IMR-90 (cell line): ENCODE measurements at regions not wholly inside any gene's neighbourhood (a gene's known extent, or its start where the extent isn't known, plus 50 kb on each side); places are given as distances from the start of the nearest gene placed in this dataset.

Source experiments
- ATAC-seq: fragments of 200-7000 bp; cut with Tn5 transposase; 2 replicates; pipeline ENCODE4 v1.9.1; 2020; ENCODE audit warnings: low read depth, mild to moderate bottlenecking, moderate library complexity
- BruUV-seq: library from RNA; stranded (reverse); fragments of 400-500 nt; replicated peaks from 2 replicates; lab custom pipeline; 2021; lab: Mats Ljungman, UMichigan
- CTCF ChIA-PET: fragments of 300-600 bp; formaldehyde crosslinking; extraction: SDS; loops from one replicate; lab custom pipeline; 2021; ENCODE audit warnings: antibody characterized with exemption; lab: Yijun Ruan, JAX
- POLR2A ChIA-PET: fragments of 300-600 bp; sonication (Branson Sonifier 250); formaldehyde crosslinking; loops from one replicate; lab custom pipeline; 2022; ENCODE audit warnings: antibody characterized with exemption; ENCODE audit not compliant: unreplicated experiment; lab: Charles Lee
- DNase-seq: peaks from one replicate; pipeline ENCODE4 v3.0.0; 2013
- H2AFZ ChIP-seq: replicated peaks from 2 replicates; pipeline ENCODE3; 2013; ENCODE audit warnings: low read length, mild to moderate bottlenecking; ENCODE audit not compliant: poor library complexity
- H2AK5ac ChIP-seq: 2 replicates; pipeline ENCODE4 v1.6.1; 2013; ENCODE audit warnings: low read depth, low read length, inconsistent platforms
- H2AK9ac ChIP-seq: replicated peaks from 2 replicates; pipeline ENCODE3; 2013; ENCODE audit warnings: mild to moderate bottlenecking, low read depth, low read length, moderate library complexity; ENCODE audit not compliant: poor library complexity
- H2BK120ac ChIP-seq: 2 replicates; pipeline ENCODE4 v1.6.1; 2013; ENCODE audit warnings: low read depth, low read length, inconsistent platforms
- H2BK15ac ChIP-seq: 3 replicates; pipeline ENCODE4 v1.6.1; 2013; ENCODE audit warnings: low read depth, low read length, inconsistent platforms
- H2BK20ac ChIP-seq: 2 replicates; pipeline ENCODE4 v1.6.1; 2013; ENCODE audit warnings: low read depth, mild to moderate bottlenecking, inconsistent platforms, low read length, moderate library complexity
- H2BK5ac ChIP-seq: 2 replicates; pipeline ENCODE4 v1.6.1; 2013; ENCODE audit warnings: mild to moderate bottlenecking, low read depth, low read length, inconsistent platforms; ENCODE audit not compliant: poor library complexity, severe bottlenecking
- H3K14ac ChIP-seq: replicated peaks from 2 replicates; pipeline ENCODE4 v1.6.1; 2013; ENCODE audit warnings: low read depth, low read length, inconsistent platforms
- H3K18ac ChIP-seq: 2 replicates; pipeline ENCODE4 v1.6.1; 2013; ENCODE audit warnings: low read depth, low read length, control low read depth
- H3K23ac ChIP-seq: 2 replicates; pipeline ENCODE4 v1.6.1; 2013; ENCODE audit warnings: low read depth, low read length, inconsistent platforms
- H3K27ac ChIP-seq: 2 replicates; pipeline ENCODE4 v1.5.1; 2013; ENCODE audit warnings: mild to moderate bottlenecking, control low read depth, low read length; ENCODE audit not compliant: insufficient read depth
- H3K27me3 ChIP-seq: 2 replicates; pipeline ENCODE4 v1.6.1; 2013; ENCODE audit warnings: low read length; ENCODE audit not compliant: control insufficient read depth, insufficient read depth
- H3K36me3 ChIP-seq: 2 replicates; pipeline ENCODE4 v1.6.1; 2013; ENCODE audit warnings: low read length, mixed read lengths; ENCODE audit not compliant: control insufficient read depth, insufficient read depth
- H3K4ac ChIP-seq: 2 replicates; pipeline ENCODE4 v1.6.1; 2013; ENCODE audit warnings: low read depth, low read length, inconsistent platforms
- H3K4me1 ChIP-seq: 2 replicates; pipeline ENCODE4 v1.6.1; 2013; ENCODE audit warnings: low read length, mixed read lengths; ENCODE audit not compliant: control insufficient read depth, insufficient read depth
- H3K4me2 ChIP-seq: 2 replicates; pipeline ENCODE4 v1.6.1; 2013; ENCODE audit warnings: low read depth, mild to moderate bottlenecking, control low read depth, low read length, moderate library complexity
- H3K4me3 ChIP-seq: 2 replicates; pipeline ENCODE4 v1.5.1; 2013; ENCODE audit warnings: low read depth, mild to moderate bottlenecking, control low read depth, low read length, moderate library complexity; ENCODE audit not compliant: insufficient read depth
- H3K56ac ChIP-seq: 2 replicates; pipeline ENCODE4 v1.6.1; 2013; ENCODE audit warnings: low read length, inconsistent platforms; ENCODE audit not compliant: insufficient read depth; ENCODE audit errors: extremely low read depth
- H3K79me1 ChIP-seq, 2 experiments: 2 replicates each; pipeline ENCODE4 v1.6.1; 2013; ENCODE audit warnings: low read length in 2 of 2, inconsistent platforms in 1 of 2, low read depth in 1 of 2
- H3K9ac ChIP-seq: 2 replicates; pipeline ENCODE4 v1.6.1; 2013; ENCODE audit warnings: low read depth, low read length, control low read depth
- H3K9me1 ChIP-seq: 2 replicates; pipeline ENCODE4 v1.6.1; 2013; ENCODE audit warnings: low read length, inconsistent platforms; ENCODE audit not compliant: insufficient read depth
- H3K9me3 ChIP-seq: 2 replicates; pipeline ENCODE4 v1.6.1; 2013; ENCODE audit warnings: low read length; ENCODE audit not compliant: control insufficient read depth, insufficient read depth
- H4K20me1 ChIP-seq: 2 replicates; pipeline ENCODE4 v1.6.1; 2013; ENCODE audit warnings: low read length, inconsistent platforms; ENCODE audit not compliant: insufficient read depth
- H4K5ac ChIP-seq: 2 replicates; pipeline ENCODE4 v1.6.1; 2013; ENCODE audit warnings: mild to moderate bottlenecking, low read depth, low read length, control low read depth
- H4K8ac ChIP-seq, 2 experiments: 2 replicates each; pipeline ENCODE4 v1.6.1; 2013; ENCODE audit warnings: low read depth in 2 of 2, low read length in 2 of 2, control low read depth in 1 of 2, inconsistent platforms in 1 of 2
- H4K91ac ChIP-seq: 2 replicates; pipeline ENCODE4 v1.6.1; 2013; ENCODE audit warnings: low read depth, low read length, inconsistent platforms; ENCODE audit not compliant: insufficient read depth
- BHLHE40 ChIP-seq: fragments of 150-350 bp; IDR thresholded peaks from 2 replicates; pipeline ENCODE4 v1.6.1; 2016; ENCODE audit warnings: mild to moderate bottlenecking, low read depth, low read length
- CHD1 ChIP-seq: IDR thresholded peaks from 2 replicates; pipeline ENCODE4 v1.6.1; 2012; ENCODE audit warnings: low read depth, low read length, improper control_type of control experiment
- FOS ChIP-seq: fragments of 150-350 bp; IDR thresholded peaks from 2 replicates; pipeline ENCODE4 v1.6.1; 2016; ENCODE audit warnings: low read depth, low read length
- MAFK ChIP-seq: IDR thresholded peaks from 2 replicates; pipeline ENCODE4 v1.6.1; 2012; ENCODE audit warnings: low read depth, low read length, improper control_type of control experiment
- MXI1 ChIP-seq: IDR thresholded peaks from 2 replicates; pipeline ENCODE4 v1.6.1; 2012; ENCODE audit warnings: low read depth, mild to moderate bottlenecking, low read length, moderate library complexity, borderline replicate concordance
- NFE2L2 ChIP-seq: fragments of 150-350 bp; IDR thresholded peaks from 2 replicates; pipeline ENCODE4 v1.6.1; 2016; ENCODE audit warnings: low read depth, mild to moderate bottlenecking, low read length
- RAD21 ChIP-seq: IDR thresholded peaks from 2 replicates; pipeline ENCODE4 v1.6.1; 2012; ENCODE audit warnings: low read length, improper control_type of control experiment
- RFX5 ChIP-seq: IDR thresholded peaks from 2 replicates; pipeline ENCODE4 v1.8.0; 2012; ENCODE audit warnings: low read depth, mild to moderate bottlenecking, low read length, moderate library complexity
- SMC3 ChIP-seq: fragments of 150-350 bp; IDR thresholded peaks from 2 replicates; pipeline ENCODE4 v1.6.1; 2016; ENCODE audit warnings: low read depth, mild to moderate bottlenecking, antibody characterized with exemption, low read length, moderate library complexity
- WGBS, 2 experiments: methylation state at CpG; one replicate each; pipeline versions ENCODE4 v1.1.5 to v1.1.7; 2013; ENCODE audit warnings: missing lambda C conversion rate in 2 of 2; ENCODE audit not compliant: insufficient read length in 1 of 2; ENCODE audit errors: extremely low coverage in 2 of 2; 5-methylcytosine and 5-hydroxymethylcytosine counted together
- dilution Hi-C: fragments of 300-500 bp; cut with HindIII; formaldehyde crosslinking; loops from one replicate; pipeline ENCODE4 v1.14.3; 2018; ENCODE audit warnings: low sequenced_read_pairs; ENCODE audit not compliant: unreplicated experiment
- in situ Hi-C: fragments of 300-500 bp; cut with MboI; formaldehyde crosslinking; loops from 3 replicates; pipeline ENCODE4 v1.14.3; 2019; ENCODE audit warnings: low sequenced_read_pairs, inconsistent platforms, mixed read lengths
- intact Hi-C: fragments of 100-400 bp; cut with micrococcal nuclease; formaldehyde crosslinking; loops from 2 replicates; pipeline ENCODE4 v1.10.0; 2022
- TF ChIP-seq, protein P1 (sequence below): conservative IDR thresholded peaks from 2 replicates; pipeline ENCODE4 v1.5.1; 2012; ENCODE audit warnings: mild to moderate bottlenecking, low read depth, low read length, improper control_type of control experiment

DNA sequence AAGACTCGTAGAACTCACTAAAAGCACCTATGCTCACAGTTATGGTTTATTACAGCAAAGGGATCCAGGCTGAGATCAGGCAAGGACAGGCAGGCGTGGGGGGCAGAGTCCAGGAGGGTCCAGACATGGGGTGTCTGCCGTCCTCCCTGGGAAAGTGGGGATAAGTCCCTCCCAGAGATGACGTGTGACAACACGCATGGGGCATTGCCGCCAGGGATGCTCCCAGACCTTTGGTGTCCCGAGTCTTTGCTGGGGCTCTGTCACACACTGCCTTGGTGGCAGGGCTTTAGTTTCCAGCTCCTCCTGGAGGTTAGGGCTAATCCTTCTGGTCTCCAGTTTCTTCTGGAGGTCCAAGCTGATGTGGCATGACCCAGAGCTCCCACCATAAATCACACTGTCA is 226.7 kb downstream of the CTTN start:
- Histone ChIP-seq H3K14ac (no peak overlapping the region), H2AK5ac (no peak overlapping the region), H3K4me1 (no peaks in the 10 kb centered on the region), H2BK120ac (no peak overlapping the region), H4K91ac (no peak overlapping the region), H2BK5ac (no peak overlapping the region), H3K9me3 (peaks cover 9% of the 10 kb centered on the region), H3K79me1 (no peaks in the 10 kb centered on the region), H2AK9ac (no peak overlapping the region), H4K5ac (no peak overlapping the region), H3K27me3 (peaks cover 5% of the 10 kb centered on the region), H3K56ac (no peak overlapping the region), H2BK20ac (no peak overlapping the region), H3K4ac (no peak overlapping the region), H3K4me3 (no peak overlapping the region), H3K18ac (no peak overlapping the region), H2BK15ac (no peak overlapping the region), H4K20me1 (peaks cover 3% of the 10 kb centered on the region; the same call in 1 of the 2 replicates), H3K9ac (no peak overlapping the region), H3K27ac (no peak overlapping the region), H3K9me1 (no peaks in the 10 kb centered on the region), H3K23ac (no peak overlapping the region), H2AFZ (no peak overlapping the region), H3K4me2 (no peak overlapping the region), H4K8ac (no peak overlapping the region), H3K36me3 (no peaks in the 10 kb centered on the region)
- TF ChIP-seq NFE2L2 (no peak), SMC3 (no peak), CHD1 (no peak), RAD21 (no peak), RFX5 (no peak), MAFK (no peak), BHLHE40 (no peak), MXI1 (no peak), FOS (no peak)
- TF ChIP-seq, protein P1, sequence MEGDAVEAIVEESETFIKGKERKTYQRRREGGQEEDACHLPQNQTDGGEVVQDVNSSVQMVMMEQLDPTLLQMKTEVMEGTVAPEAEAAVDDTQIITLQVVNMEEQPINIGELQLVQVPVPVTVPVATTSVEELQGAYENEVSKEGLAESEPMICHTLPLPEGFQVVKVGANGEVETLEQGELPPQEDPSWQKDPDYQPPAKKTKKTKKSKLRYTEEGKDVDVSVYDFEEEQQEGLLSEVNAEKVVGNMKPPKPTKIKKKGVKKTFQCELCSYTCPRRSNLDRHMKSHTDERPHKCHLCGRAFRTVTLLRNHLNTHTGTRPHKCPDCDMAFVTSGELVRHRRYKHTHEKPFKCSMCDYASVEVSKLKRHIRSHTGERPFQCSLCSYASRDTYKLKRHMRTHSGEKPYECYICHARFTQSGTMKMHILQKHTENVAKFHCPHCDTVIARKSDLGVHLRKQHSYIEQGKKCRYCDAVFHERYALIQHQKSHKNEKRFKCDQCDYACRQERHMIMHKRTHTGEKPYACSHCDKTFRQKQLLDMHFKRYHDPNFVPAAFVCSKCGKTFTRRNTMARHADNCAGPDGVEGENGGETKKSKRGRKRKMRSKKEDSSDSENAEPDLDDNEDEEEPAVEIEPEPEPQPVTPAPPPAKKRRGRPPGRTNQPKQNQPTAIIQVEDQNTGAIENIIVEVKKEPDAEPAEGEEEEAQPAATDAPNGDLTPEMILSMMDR = no peak
- WGBS, 2 experiments = 33% methylated on average over 4 of the region's 7 CpGs; no CpG with 5 or more reads in 1 of the 2 experiments
- dilution Hi-C loops (no loop called here), in situ Hi-C loops (no loop called here), intact Hi-C loops (no loop called here)
- DNase-seq = no peak
- ChIA-PET POLR2A (no interaction called here), CTCF (no interaction called here)
- ATAC-seq = no peak
- BruUV-seq = no TSS peak
